ENCODE measurements at regions not wholly inside any gene's neighbourhood (a gene's known extent, or its start where the extent isn't known, plus 50 kb on each side); places are given as distances from the start of the nearest gene placed in this dataset.

GRCh38 chr16:49929626-49930025 is 73.7 kb upstream of the ZNF423 start (continued):
- TF ChIP-seq HDAC2 (IDR thresholded peaks at IDR 0.05), result no peak
- TF ChIP-seq ZNF24 (IDR thresholded peaks at IDR 0.05), result no peak
- TF ChIP-seq YY1 (IDR thresholded peaks at IDR 0.05; ENCODE audit: low read depth, low read length), result no peak

DNA sequence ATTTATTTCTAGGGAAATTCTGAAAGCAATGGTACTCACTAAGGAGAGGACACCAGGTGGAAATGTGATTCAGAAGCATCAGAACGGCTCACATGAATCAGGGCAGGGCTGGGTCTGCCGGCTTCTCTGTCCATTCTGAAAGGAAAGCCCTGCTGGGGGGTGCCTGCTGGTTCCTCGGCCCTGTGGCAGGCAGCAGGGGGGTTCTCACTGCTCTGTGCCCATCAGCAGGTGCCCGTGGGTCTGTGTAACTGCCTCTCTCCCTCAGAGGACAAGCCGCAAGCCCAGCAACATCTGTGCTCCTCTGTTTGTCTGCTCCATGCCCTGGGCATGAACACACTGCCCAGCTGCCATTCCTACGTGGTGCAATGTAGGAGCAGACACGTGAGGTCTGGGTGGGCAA is 74.9 kb upstream of the ZNF423 start:
- no peak overlapping the region for H3K4me3 ChIP-seq
- in situ Hi-C loops (cut with MboI) (no loop called here), intact Hi-C loops (cut with micrococcal nuclease; ENCODE audit: unreplicated experiment) (no loop called here)
- ChIA-PET CTCF (no interaction called here), RAD21 (ENCODE audit: unreplicated experiment) (no interaction called here), POLR2A (no interaction called here), SMC1A (ENCODE audit: uncharacterized antibody, unreplicated experiment) (no interaction called here)
- DNase-seq (ENCODE audit: low read depth, low spot score) (no peak), FAIRE-seq (no peak), ATAC-seq (no peak)
- no peaks in the 10 kb centered on the region for H3K9me3 ChIP-seq (replicated peaks; ENCODE audit: control insufficient read depth, insufficient read depth, low read length)
- no peak overlapping the region for H2AFZ ChIP-seq (ENCODE audit: control insufficient read depth, low read depth, low read length)
- no peaks in the 10 kb centered on the region for H3K79me2 ChIP-seq (ENCODE audit: control insufficient read depth, insufficient read depth, low read length)
- no peak overlapping the region for H3K27ac ChIP-seq (ENCODE audit: control insufficient read depth, insufficient read depth)
- H3K27me3 ChIP-seq (replicated peaks in 1 of 2; ENCODE audit: control insufficient read depth in 2 of 2, insufficient read depth in 2 of 2, low read length in 1 of 2), result peaks cover 0 to 2% of the 10 kb centered on the region in 2 experiments; a peak in 1 of 4 replicates
- H3K4me2 ChIP-seq (ENCODE audit: control insufficient read depth, insufficient read depth), result no peak overlapping the region
- no peak overlapping the region for H3K9ac ChIP-seq (ENCODE audit: control insufficient read depth, insufficient read depth, low read length)
- no peaks in the 10 kb centered on the region for H4K20me1 ChIP-seq (ENCODE audit: control insufficient read depth, insufficient read depth)
- TF ChIP-seq NR2C2 (IDR thresholded peaks at IDR 0.05; ENCODE audit: borderline replicate concordance, control insufficient read depth, insufficient read length, low read depth), result no peak
- TF ChIP-seq ATF2 (IDR thresholded peaks at IDR 0.05; ENCODE audit: low read length), result no peak
- no peak for TF ChIP-seq CEBPZ (IDR thresholded peaks at IDR 0.05; ENCODE audit: low read depth, low read length)
- no peak for TF ChIP-seq PAX8 (IDR thresholded peaks at IDR 0.05)
- TF ChIP-seq IRF5 (IDR thresholded peaks at IDR 0.05; ENCODE audit: borderline replicate concordance), result no peak
- TF ChIP-seq ZNF207 (IDR thresholded peaks at IDR 0.05; ENCODE audit: borderline replicate concordance), result no peak
- 5% methylated on average over 7 of the region's 7 CpGs for WGBS (ENCODE audit: insufficient coverage, insufficient replicate concordance, low lambda C conversion rate, missing lambda C conversion rate)
- H3K36me3 ChIP-seq (ENCODE audit: control insufficient read depth in 2 of 2, insufficient read depth in 2 of 2, low read length in 1 of 2), result no peaks in the 10 kb centered on the region
- BruUV-seq (replicated peaks), result no TSS peak
- H3K4me1 ChIP-seq (ENCODE audit: control insufficient read depth, insufficient read depth, low read length), result no peaks in the 10 kb centered on the region

Data from GM12878 (cell line).